ENCODE measurements at regions not wholly inside any gene's neighbourhood (a gene's known extent, or its start where the extent isn't known, plus 50 kb on each side); places are given as distances from the start of the nearest gene placed in this dataset.
"Not testable (repeated sequence)": the region's sequence is repeated elsewhere in the genome, so short reads cannot be mapped to it uniquely, and the experiment has no call there.

- no peak for DNase-seq (ENCODE audit: low read depth, low spot score)
Measured at GRCh38 chr7:85381212-85381611, 194.4 kb upstream of the SEMA3D start.

GRCh38 chr7:85376589-85376988 lies 189.7 kb upstream of the SEMA3D start:
- no peak for DNase-seq (ENCODE audit: low read depth, low spot score)
- H3K4me3 ChIP-seq (ENCODE audit: low read length) = no peak overlapping the region

More at GRCh38 chr7:85381212-85381611, 194.4 kb upstream of the SEMA3D start:
- H3K4me3 ChIP-seq (ENCODE audit: low read length) = no peak overlapping the region

GRCh38 chr7:85356916-85357315 lies 170.1 kb upstream of the SEMA3D start:
- no peak for DNase-seq (ENCODE audit: low read depth, low spot score)
- H3K4me3 ChIP-seq (ENCODE audit: low read length) = no peak overlapping the region

- no peak for DNase-seq (ENCODE audit: low read depth, low spot score)
- H3K4me3 ChIP-seq (ENCODE audit: low read length) = no peak overlapping the region
Measured at GRCh38 chr7:85343484-85343883, 156.6 kb upstream of the SEMA3D start.

GRCh38 chr7:85342781-85343180 lies 155.9 kb upstream of the SEMA3D start:
- DNase-seq (ENCODE audit: low read depth, low spot score) = no peak
- no peak overlapping the region for H3K4me3 ChIP-seq (ENCODE audit: low read length)

- DNase-seq (ENCODE audit: low read depth, low spot score) = no peak
- no peak overlapping the region for H3K4me3 ChIP-seq (ENCODE audit: low read length)
Measured at GRCh38 chr7:85341973-85342372, 155.1 kb upstream of the SEMA3D start.

- DNase-seq (ENCODE audit: low read depth, low spot score) = no peak
- no peak overlapping the region for H3K4me3 ChIP-seq (ENCODE audit: low read length)
Measured at GRCh38 chr7:85341121-85341520, 154.3 kb upstream of the SEMA3D start.

GRCh38 chr7:85336086-85336485 lies 149.2 kb upstream of the SEMA3D start:
- H3K4me3 ChIP-seq (ENCODE audit: low read length) = no peak overlapping the region
- DNase-seq (ENCODE audit: low read depth, low spot score) = no peak

GRCh38 chr7:85335113-85335512 lies 148.3 kb upstream of the SEMA3D start:
- H3K4me3 ChIP-seq (ENCODE audit: low read length); DNase-seq (ENCODE audit: low read depth, low spot score): not testable (repeated sequence)

GRCh38 chr7:85328456-85328998 lies 141.7 kb upstream of the SEMA3D start:
- no peak overlapping the region for H3K4me3 ChIP-seq (ENCODE audit: low read length)
- no peak for DNase-seq (ENCODE audit: low read depth, low spot score)

- no peak overlapping the region for H3K4me3 ChIP-seq (ENCODE audit: low read length)
- DNase-seq (ENCODE audit: low read depth, low spot score) = no peak
Measured at GRCh38 chr7:85324145-85324799, 137.4 kb upstream of the SEMA3D start.

- no peak for DNase-seq (ENCODE audit: low read depth, low spot score)
Measured at GRCh38 chr7:85322252-85322651, 135.4 kb upstream of the SEMA3D start.

GRCh38 chr7:85320699-85321476 lies 134.0 kb upstream of the SEMA3D start:
- no peak for DNase-seq (ENCODE audit: low read depth, low spot score)
- H3K4me3 ChIP-seq (ENCODE audit: low read length) = no peak overlapping the region

More at GRCh38 chr7:85322252-85322651, 135.4 kb upstream of the SEMA3D start:
- no peak overlapping the region for H3K4me3 ChIP-seq (ENCODE audit: low read length)

GRCh38 chr7:85316489-85316888 lies 129.6 kb upstream of the SEMA3D start:
- no peak overlapping the region for H3K4me3 ChIP-seq (ENCODE audit: low read length)

GRCh38 chr7:85310301-85310700 lies 123.4 kb upstream of the SEMA3D start:
- H3K4me3 ChIP-seq (ENCODE audit: low read length) = no peak overlapping the region
- DNase-seq (ENCODE audit: low read depth, low spot score) = no peak

More at GRCh38 chr7:85316489-85316888, 129.6 kb upstream of the SEMA3D start:
- DNase-seq (ENCODE audit: low read depth, low spot score) = no peak

GRCh38 chr7:85306115-85306514 lies 119.3 kb upstream of the SEMA3D start:
- DNase-seq (ENCODE audit: low read depth, low spot score) = no peak
- H3K4me3 ChIP-seq (ENCODE audit: low read length) = no peak overlapping the region

- DNase-seq (ENCODE audit: low read depth, low spot score) = no peak
- H3K4me3 ChIP-seq (ENCODE audit: low read length) = no peak overlapping the region
Measured at GRCh38 chr7:85294176-85294575, 107.3 kb upstream of the SEMA3D start.

GRCh38 chr7:85292908-85293576 lies 106.2 kb upstream of the SEMA3D start:
- DNase-seq (ENCODE audit: low read depth, low spot score) = no peak
- no peak overlapping the region for H3K4me3 ChIP-seq (ENCODE audit: low read length)

GRCh38 chr7:85290269-85290668 lies 103.4 kb upstream of the SEMA3D start:
- no peak overlapping the region for H3K4me3 ChIP-seq (ENCODE audit: low read length)
- no peak for DNase-seq (ENCODE audit: low read depth, low spot score)

GRCh38 chr7:85289279-85289678 lies 102.4 kb upstream of the SEMA3D start:
- DNase-seq (ENCODE audit: low read depth, low spot score) = no peak

More at GRCh38 chr7:85289279-85289678, 102.4 kb upstream of the SEMA3D start:
- H3K4me3 ChIP-seq (ENCODE audit: low read length) = no peak overlapping the region
